Lung (tissue), 11 donors: ENCODE measurements at regions not wholly inside any gene's neighbourhood (a gene's known extent, or its start where the extent isn't known, plus 50 kb on each side); places are given as distances from the start of the nearest gene placed in this dataset.

Source experiments
- ATAC-seq: fragments of 200-7000 bp; cut with Tn5 transposase; one replicate; pipeline ENCODE4 v1.9.1; 2020; ENCODE audit warnings: moderate number of reproducible peaks; ENCODE audit not compliant: insufficient read depth, low FRiP score
- DNase-seq, 3 donors: peaks; one replicate each; pipeline ENCODE4 v3.0.0-alpha.2; 2013 to 2017
- H3K27ac ChIP-seq, 2 donors: one replicate each; pipeline ENCODE4 v1.5.1; 2013; ENCODE audit warnings: mild to moderate bottlenecking in 2 of 2, moderate library complexity in 2 of 2, control low read depth in 1 of 2, inconsistent platforms in 1 of 2, low read depth in 1 of 2, low read length in 1 of 2
- H3K27me3 ChIP-seq, 3 donors: one replicate each; pipeline ENCODE4 v1.5.1; 2013; ENCODE audit warnings: low read length in 2 of 3; ENCODE audit not compliant: control insufficient read depth in 3 of 3, insufficient read depth in 3 of 3
- H3K36me3 ChIP-seq, 4 donors: one replicate each; pipeline ENCODE4 v1.5.1; 2013; ENCODE audit warnings: low read length in 4 of 4, mild to moderate bottlenecking in 1 of 4, moderate library complexity in 1 of 4; ENCODE audit not compliant: control insufficient read depth in 4 of 4, insufficient read depth in 4 of 4
- H3K4me1 ChIP-seq, 5 donors: one replicate each; pipeline ENCODE4 v1.5.1; 2013; ENCODE audit warnings: low read length in 5 of 5, mild to moderate bottlenecking in 2 of 5, moderate library complexity in 1 of 5; ENCODE audit not compliant: control insufficient read depth in 5 of 5, insufficient read depth in 5 of 5
- H3K4me3 ChIP-seq: one replicate; pipeline ENCODE4 v1.5.1; 2013; ENCODE audit warnings: mild to moderate bottlenecking, control low read depth, moderate library complexity
- H3K9ac ChIP-seq, 2 donors: one replicate each; pipeline ENCODE4 v1.5.1; 2013; ENCODE audit warnings: low read length in 2 of 2, control low read depth in 1 of 2; ENCODE audit not compliant: insufficient read depth in 1 of 2
- H3K9me3 ChIP-seq, 4 donors: one replicate each; pipeline ENCODE4 v1.5.1; 2013; ENCODE audit warnings: low read length in 3 of 4, mild to moderate bottlenecking in 1 of 4, moderate library complexity in 1 of 4; ENCODE audit not compliant: control insufficient read depth in 4 of 4, insufficient read depth in 3 of 4
- CTCF ChIP-seq: IDR thresholded peaks from 2 replicates; pipeline ENCODE4 v1.5.1; 2012; ENCODE audit warnings: mild to moderate bottlenecking; ENCODE audit errors: control extremely low read depth, extremely low read depth
- WGBS, 2 donors: extraction: QIAGEN DNeasy Blood & Tissue Kit; methylation state at CpG; one replicate each; pipeline ENCODE4 v1.1.7; 2013; 5-methylcytosine and 5-hydroxymethylcytosine counted together
- donor health status: control.
- donor health status: control.
- donor health status: Bipolar disorder and iron deficiency.
- donor health status: healthy.
- donor health status: DM: yes; HTN: yes; CAD: no.

- ATAC-seq (no peak), DNase-seq (no peak)
- Histone ChIP-seq H3K27ac (no peak overlapping the region), H3K9ac (no peak overlapping the region), H3K4me1 (peaks cover 0 to 3% (median 0%) of the 10 kb centered on the region in 5 donors), H3K36me3 (no peaks in the 10 kb centered on the region), H3K4me3 (no peak overlapping the region), H3K27me3 (no peaks in the 10 kb centered on the region), H3K9me3 (peaks cover 0 to 2% (median 0%) of the 10 kb centered on the region in 4 donors)
- TF ChIP-seq CTCF = no peak
- 33 to 73% methylated on average over 1 of the region's 1 CpG for WGBS, 2 donors
Observed at GRCh38 chr4:38585871-38586270, 78.1 kb upstream of the KLF3 start.

GRCh38 chr4:38587106-38587505 lies 76.9 kb upstream of the KLF3 start:
- ATAC-seq = no peak
- Histone ChIP-seq H3K36me3 (no peaks in the 10 kb centered on the region), H3K9me3 (peaks cover 0 to 5% (median 0%) of the 10 kb centered on the region in 4 donors), H3K27me3 (no peaks in the 10 kb centered on the region), H3K4me3 (no peak overlapping the region), H3K4me1 (no peaks in the 10 kb centered on the region), H3K27ac (no peak overlapping the region), H3K9ac (no peak overlapping the region)
- TF ChIP-seq CTCF = no peak
- DNase-seq = no peak

- Histone ChIP-seq H3K27ac (no peak overlapping the region), H3K36me3 (no peaks in the 10 kb centered on the region), H3K9me3 (peaks cover 0 to 5% (median 0%) of the 10 kb centered on the region in 4 donors), H3K9ac (no peak overlapping the region), H3K27me3 (no peaks in the 10 kb centered on the region), H3K4me1 (no peaks in the 10 kb centered on the region), H3K4me3 (no peak overlapping the region)
- ATAC-seq (no peak), DNase-seq (no peak)
- 78% methylated on average over 4 of the region's 4 CpGs for WGBS, 2 donors
- no peak for TF ChIP-seq CTCF
Observed at GRCh38 chr4:38590046-38590445, 74.0 kb upstream of the KLF3 start.

- Histone ChIP-seq H3K4me1 (no peaks in the 10 kb centered on the region), H3K4me3 (no peak overlapping the region), H3K9me3 (peaks cover 0 to 5% (median 0%) of the 10 kb centered on the region in 4 donors), H3K36me3 (no peaks in the 10 kb centered on the region), H3K27ac (no peak overlapping the region), H3K27me3 (no peaks in the 10 kb centered on the region), H3K9ac (no peak overlapping the region)
- WGBS, 2 donors = 59 to 80% methylated on average over 10 of the region's 10 CpGs
- DNase-seq = no peak
- no peak for ATAC-seq
- no peak for TF ChIP-seq CTCF
Observed at GRCh38 chr4:38591617-38592337, 72.2 kb upstream of the KLF3 start.
